K562 (cell line): ENCODE measurements at regions not wholly inside any gene's neighbourhood (a gene's known extent, or its start where the extent isn't known, plus 50 kb on each side); places are given as distances from the start of the nearest gene placed in this dataset. TPM values are rescaled to one million over a fixed set of nuclear protein-coding genes. Genes with fewer than 3 reads are reported as not detected.

Source experiments
- HCFC1 ChIP-seq: IDR thresholded peaks from 2 replicates; pipeline ENCODE4 v1.6.1; 2012; ENCODE audit warnings: low read depth, low read length, improper control_type of control experiment
- HSF4 ChIP-seq: fragments of 250-450 bp; sonication (Bioruptor Pico); IDR thresholded peaks from 2 replicates; pipeline ENCODE4 v2.1.2; 2022; ENCODE audit warnings: mild to moderate bottlenecking, moderate library complexity, borderline replicate concordance
- MCM3 ChIP-seq: fragments of 450-650 bp; IDR thresholded peaks from 2 replicates; pipeline ENCODE4 v1.6.1; 2016
- NFIC ChIP-seq: fragments of 450-650 bp; IDR thresholded peaks from 2 replicates; pipeline ENCODE4 v1.6.1; 2017; ENCODE audit warnings: mild to moderate bottlenecking, inconsistent platforms
- PCBP1 ChIP-seq: fragments of 200-400 bp; formaldehyde crosslinking; IDR thresholded peaks from 2 replicates; pipeline ENCODE4 v1.6.1; 2018; ENCODE audit warnings: mild to moderate bottlenecking, low read depth, low read length; ENCODE audit not compliant: poor library complexity, severe bottlenecking
- PHF20 ChIP-seq: fragments of 450-650 bp; IDR thresholded peaks from 2 replicates; pipeline ENCODE4 v1.6.1; 2018; ENCODE audit not compliant: partially characterized antibody
- SMARCA4 ChIP-seq: fragments of 450-650 bp; IDR thresholded peaks from 2 replicates; pipeline ENCODE4 v1.6.1; 2016
- ZNF133 ChIP-seq: fragments of 250-450 bp; sonication (Bioruptor Pico); IDR thresholded peaks from 2 replicates; pipeline ENCODE4 v1.4.0; 2020; ENCODE audit warnings: mild to moderate bottlenecking
- small RNA-seq: library from RNA; depleted of rRNA; stranded (forward); fragments of <200 nt; gene quantifications from one replicate; pipeline ENCODE3, GENCODE V24; 2014
- TF ChIP-seq, protein P1 (sequence below), 3 experiments: IDR thresholded peaks in 2 of 3; conservative IDR thresholded peaks in 1 of 3; 2 replicates each; pipeline ENCODE4 v1.5.1; 2011 to 2012; ENCODE audit warnings: low read length in 3 of 3, mild to moderate bottlenecking in 3 of 3, control low read depth in 2 of 3, improper control_type of control experiment in 1 of 3, inconsistent platforms in 1 of 3, low read depth in 1 of 3, mixed read lengths in 1 of 3, moderate library complexity in 1 of 3; ENCODE audit not compliant: insufficient read depth in 2 of 3

DNA sequence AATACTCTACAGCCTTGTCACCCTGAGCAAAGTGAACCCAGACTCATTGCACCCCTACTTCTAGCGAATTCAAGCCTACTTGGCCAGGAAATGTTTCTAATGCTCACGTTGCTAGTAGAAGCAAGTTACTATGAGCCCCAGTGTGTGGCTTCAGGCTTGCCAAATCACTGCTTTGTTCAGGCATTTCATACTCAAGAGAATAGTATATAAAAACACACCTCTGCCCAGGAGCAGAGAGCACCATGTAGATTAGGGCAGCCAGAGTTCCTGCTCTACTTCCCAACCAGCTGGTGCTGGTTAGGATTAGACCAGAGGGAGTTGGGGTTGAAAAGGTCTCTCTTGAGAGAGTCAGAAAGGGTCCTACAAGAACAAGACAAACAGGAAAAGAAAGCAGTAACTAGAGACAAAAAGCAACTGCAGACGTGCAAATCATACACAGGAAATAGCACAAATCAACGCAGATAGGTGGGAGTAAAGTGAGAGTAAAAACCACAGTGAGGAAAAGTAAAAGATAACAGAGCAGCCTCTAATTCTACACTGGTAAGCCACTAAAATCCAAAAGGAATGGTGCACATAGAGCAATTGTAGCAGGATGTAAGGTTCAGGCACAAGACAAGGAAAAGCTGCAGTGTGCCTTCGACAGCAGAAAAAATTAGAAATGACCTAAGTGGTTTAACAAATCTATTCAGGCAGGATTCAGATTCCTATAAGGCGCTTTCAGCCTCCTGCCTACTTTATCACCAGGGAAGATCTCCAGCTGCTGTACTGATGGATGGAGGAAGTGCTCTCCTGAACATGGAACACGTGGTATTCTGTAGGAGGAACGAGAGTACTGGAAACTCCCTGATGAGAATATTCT is 49.6 kb upstream of the KIF2A start (continued):
- TF ChIP-seq PHF20 (no peak), HCFC1 (no peak), PCBP1 (no peak), ZNF133 (CRISPR knock-in tag) (no peak), NFIC (no peak), MCM3 (no peak), SMARCA4 (peak; percentile 57; the same call in 1 of the 2 replicates), HSF4 (no peak)
- TF ChIP-seq, protein P1, sequence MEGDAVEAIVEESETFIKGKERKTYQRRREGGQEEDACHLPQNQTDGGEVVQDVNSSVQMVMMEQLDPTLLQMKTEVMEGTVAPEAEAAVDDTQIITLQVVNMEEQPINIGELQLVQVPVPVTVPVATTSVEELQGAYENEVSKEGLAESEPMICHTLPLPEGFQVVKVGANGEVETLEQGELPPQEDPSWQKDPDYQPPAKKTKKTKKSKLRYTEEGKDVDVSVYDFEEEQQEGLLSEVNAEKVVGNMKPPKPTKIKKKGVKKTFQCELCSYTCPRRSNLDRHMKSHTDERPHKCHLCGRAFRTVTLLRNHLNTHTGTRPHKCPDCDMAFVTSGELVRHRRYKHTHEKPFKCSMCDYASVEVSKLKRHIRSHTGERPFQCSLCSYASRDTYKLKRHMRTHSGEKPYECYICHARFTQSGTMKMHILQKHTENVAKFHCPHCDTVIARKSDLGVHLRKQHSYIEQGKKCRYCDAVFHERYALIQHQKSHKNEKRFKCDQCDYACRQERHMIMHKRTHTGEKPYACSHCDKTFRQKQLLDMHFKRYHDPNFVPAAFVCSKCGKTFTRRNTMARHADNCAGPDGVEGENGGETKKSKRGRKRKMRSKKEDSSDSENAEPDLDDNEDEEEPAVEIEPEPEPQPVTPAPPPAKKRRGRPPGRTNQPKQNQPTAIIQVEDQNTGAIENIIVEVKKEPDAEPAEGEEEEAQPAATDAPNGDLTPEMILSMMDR (IDR thresholded peaks at IDR 0.05 in 2 of 3, conservative IDR thresholded peaks at IDR 0.05 in 1 of 3; ENCODE audit: insufficient read depth in 2 of 3, low read depth in 1 of 3, low read length in 3 of 3): no peak

Small RNAs in the stretch of these regions (small RNA-seq; reads per million reads assigned to genes)
- not detected for gene RN7SKP157
- gene RNU6-913P: not detected
